ENCODE measurements at regions not wholly inside any gene's neighbourhood (a gene's known extent, or its start where the extent isn't known, plus 50 kb on each side); places are given as distances from the start of the nearest gene placed in this dataset.

DNA sequence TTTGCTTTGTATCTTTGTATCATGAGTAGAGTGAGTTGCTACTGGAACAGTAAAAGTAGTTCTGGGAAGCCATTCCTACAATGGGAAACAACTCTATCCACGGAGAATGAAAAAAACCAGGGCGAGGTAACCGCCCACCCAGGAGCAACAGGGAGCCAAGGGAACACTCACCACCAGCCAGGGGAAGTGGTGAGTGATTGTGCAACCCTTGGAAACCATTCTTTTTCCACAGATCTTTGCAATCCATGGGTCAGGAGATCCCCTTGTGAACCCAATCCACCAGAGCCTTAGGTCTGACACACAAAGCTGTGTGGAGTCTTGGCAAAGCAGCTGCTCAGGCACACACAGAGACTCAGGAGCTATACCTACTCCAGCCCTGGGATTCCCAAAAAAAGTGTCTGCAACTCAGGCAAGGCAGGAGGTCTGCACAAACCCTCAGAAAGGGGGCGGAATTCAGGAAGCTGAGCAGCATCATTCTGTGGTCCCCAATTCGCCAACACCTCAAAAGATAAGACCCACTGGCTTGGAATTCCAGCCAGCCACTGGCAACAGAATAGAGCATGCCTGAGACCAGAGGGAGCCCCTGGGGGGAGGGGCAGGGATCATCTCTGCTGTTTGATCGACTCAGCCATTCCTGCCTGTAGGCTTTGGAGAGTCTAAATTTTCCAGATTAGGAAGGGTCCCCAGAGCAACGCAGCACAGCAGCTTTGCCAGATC is 52.1 kb upstream of the PPFIA2 start:
- DNase-seq, result no peak

DNA sequence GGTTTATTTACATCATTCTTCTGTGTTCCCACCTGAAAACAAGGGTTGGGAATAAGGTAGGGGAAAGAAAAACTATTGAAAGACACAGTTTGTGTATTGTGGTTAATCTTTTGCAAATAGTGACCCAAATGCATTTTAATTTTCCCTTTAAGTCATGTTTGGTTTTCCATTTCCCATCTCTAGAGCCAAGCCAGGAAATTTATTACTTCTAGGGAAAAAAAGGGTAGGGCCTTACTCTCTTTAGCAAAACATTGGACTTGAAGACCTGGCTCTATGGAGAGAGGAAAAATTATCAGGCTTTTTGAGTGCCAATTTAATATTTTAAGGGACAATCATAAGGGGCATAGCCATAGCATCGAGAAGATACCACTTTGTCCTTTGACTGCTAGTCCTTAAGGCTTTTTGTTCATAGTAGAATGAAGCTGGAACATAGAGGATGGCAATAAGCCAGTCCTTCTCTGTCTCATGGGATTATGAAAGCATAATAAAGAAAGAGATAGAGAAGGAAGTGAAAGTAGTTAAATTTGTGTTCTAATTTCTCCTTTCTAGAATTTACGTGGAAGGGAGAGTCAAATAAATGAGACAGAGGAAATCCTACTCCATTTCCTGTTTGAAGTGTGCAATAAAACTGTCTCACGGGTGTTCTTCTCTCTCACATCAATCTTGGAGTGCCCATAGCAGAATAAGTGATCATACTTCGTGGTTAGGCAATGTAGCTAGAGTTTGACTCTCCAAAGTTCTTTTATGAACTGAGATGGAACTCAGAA is 50.9 kb upstream of the PPFIA2 start:
- DNase-seq, result no peak

DNA sequence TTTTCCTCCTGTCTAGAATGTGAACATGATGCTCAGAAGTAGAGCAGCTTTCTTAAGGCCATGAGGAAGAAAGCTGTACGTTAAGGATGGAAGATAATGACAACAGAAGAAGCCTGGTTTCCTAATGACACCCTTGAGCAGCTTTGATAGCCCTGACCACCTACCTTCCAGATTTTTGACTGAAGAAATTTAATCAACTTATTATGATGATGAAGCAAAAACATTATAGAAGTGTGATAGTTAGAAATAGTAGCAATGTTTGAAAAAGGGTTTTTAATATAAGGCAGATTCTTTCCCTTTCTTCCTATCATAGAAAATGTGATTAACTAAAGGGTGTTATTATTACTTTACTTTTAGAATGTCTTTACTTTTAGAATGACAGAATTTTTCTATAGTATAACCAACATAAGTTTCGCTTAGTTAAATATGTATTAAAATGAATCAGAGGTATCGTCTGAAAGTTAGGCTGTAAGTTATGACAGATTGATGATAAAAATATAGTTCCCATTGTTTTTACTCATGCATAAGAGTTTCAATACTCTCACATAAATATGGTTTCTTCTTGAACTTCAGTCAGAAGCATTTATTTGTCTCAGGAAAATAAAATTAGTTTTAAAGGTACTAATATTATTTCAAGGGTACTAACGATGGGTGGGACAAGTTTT is 50.1 kb upstream of the PPFIA2 start:
- no peak for DNase-seq
